Trophoblast cell (in vitro differentiated cells and primary cell): ENCODE measurements at regions not wholly inside any gene's neighbourhood (a gene's known extent, or its start where the extent isn't known, plus 50 kb on each side); places are given as distances from the start of the nearest gene placed in this dataset.

Experiments
- DNase-seq, 2 donors: peaks; one replicate each; pipeline ENCODE4 v3.0.0-alpha.2; 2016
- H2AFZ ChIP-seq: 2 replicates; pipeline ENCODE4 v1.6.1; 2013; ENCODE audit warnings: low read length, moderate library complexity, mild to moderate bottlenecking; ENCODE audit not compliant: insufficient read depth, poor library complexity
- H2AK5ac ChIP-seq: 2 replicates; pipeline ENCODE4 v1.6.1; 2013; ENCODE audit warnings: mild to moderate bottlenecking, low read length
- H2BK120ac ChIP-seq: 2 replicates; pipeline ENCODE4 v1.6.1; 2013; ENCODE audit warnings: low read length, mild to moderate bottlenecking, moderate library complexity; ENCODE audit not compliant: insufficient read depth, poor library complexity
- H2BK12ac ChIP-seq: 2 replicates; pipeline ENCODE4 v1.6.1; 2013; ENCODE audit warnings: mild to moderate bottlenecking, low read length, moderate library complexity
- H2BK5ac ChIP-seq: 2 replicates; pipeline ENCODE4 v1.6.1; 2013; ENCODE audit warnings: low read length, low read depth, moderate library complexity, mild to moderate bottlenecking; ENCODE audit not compliant: poor library complexity
- H3K14ac ChIP-seq: 2 replicates; pipeline ENCODE4 v1.6.1; 2013; ENCODE audit warnings: mild to moderate bottlenecking, low read length
- H3K18ac ChIP-seq: 2 replicates; pipeline ENCODE4 v1.6.1; 2013; ENCODE audit warnings: mild to moderate bottlenecking, low read length
- H3K23ac ChIP-seq: 2 replicates; pipeline ENCODE4 v1.6.1; 2013; ENCODE audit warnings: low read length
- H3K27ac ChIP-seq: 2 replicates; pipeline ENCODE4 v1.5.1; 2013; ENCODE audit warnings: low read depth, mild to moderate bottlenecking, inconsistent platforms, low read length, moderate library complexity
- H3K27me3 ChIP-seq: 2 replicates; pipeline ENCODE4 v1.6.1; 2013; ENCODE audit warnings: inconsistent platforms, mild to moderate bottlenecking, low read length, moderate library complexity; ENCODE audit not compliant: insufficient read depth
- H3K36me3 ChIP-seq, 2 experiments: 1 replicate in 1 of 2; 2 replicates in 1 of 2; pipeline ENCODE4 v1.6.1; 2013; ENCODE audit warnings: low read length in 2 of 2, mild to moderate bottlenecking in 2 of 2, moderate library complexity in 1 of 2; ENCODE audit not compliant: insufficient read depth in 2 of 2, control insufficient read depth in 1 of 2
- H3K4ac ChIP-seq: 2 replicates; pipeline ENCODE4 v1.6.1; 2013; ENCODE audit warnings: low read depth, mild to moderate bottlenecking, low read length, moderate library complexity
- H3K4me1 ChIP-seq, 2 experiments: 1 replicate in 1 of 2; 2 replicates in 1 of 2; pipeline ENCODE4 v1.6.1; 2013; ENCODE audit warnings: low read length in 2 of 2, mild to moderate bottlenecking in 2 of 2, moderate library complexity in 1 of 2; ENCODE audit not compliant: insufficient read depth in 2 of 2, control insufficient read depth in 1 of 2
- H3K4me2 ChIP-seq: 2 replicates; pipeline ENCODE4 v1.6.1; 2013; ENCODE audit warnings: inconsistent platforms, mild to moderate bottlenecking, low read length, moderate library complexity
- H3K4me3 ChIP-seq: 2 replicates; pipeline ENCODE4 v1.5.1; 2013; ENCODE audit warnings: mild to moderate bottlenecking, low read depth, low read length, inconsistent platforms
- H3K79me1 ChIP-seq: one replicate; pipeline ENCODE4 v1.6.1; 2013; ENCODE audit warnings: low read length
- H3K79me2 ChIP-seq: 2 replicates; pipeline ENCODE4 v1.6.1; 2013; ENCODE audit warnings: low read length, mild to moderate bottlenecking; ENCODE audit not compliant: control insufficient read depth, insufficient read depth, poor library complexity
- H3K9ac ChIP-seq: 2 replicates; pipeline ENCODE4 v1.6.1; 2013; ENCODE audit warnings: mild to moderate bottlenecking, low read length
- H3K9me3 ChIP-seq: 2 replicates; pipeline ENCODE4 v1.6.1; 2013; ENCODE audit warnings: low read depth, mild to moderate bottlenecking, control low read depth, inconsistent platforms, low read length; ENCODE audit not compliant: insufficient read depth
- H4K12ac ChIP-seq: 2 replicates; pipeline ENCODE4 v1.6.1; 2013; ENCODE audit warnings: low read depth, mild to moderate bottlenecking, low read length, moderate library complexity
- H4K8ac ChIP-seq: 2 replicates; pipeline ENCODE4 v1.6.1; 2013; ENCODE audit warnings: low read depth, mild to moderate bottlenecking, low read length, moderate library complexity
- H4K91ac ChIP-seq: one replicate; pipeline ENCODE4 v1.6.1; 2013; ENCODE audit warnings: low read depth, mild to moderate bottlenecking, low read length, moderate library complexity
- WGBS: extraction: QIAGEN DNeasy Blood & Tissue Kit; methylation state at CpG from one replicate; pipeline ENCODE4 v1.1.7; 2013; ENCODE audit warnings: missing lambda C conversion rate; ENCODE audit not compliant: insufficient read length, insufficient coverage; ENCODE audit errors: extremely low coverage; 5-methylcytosine and 5-hydroxymethylcytosine counted together

- H2BK5ac ChIP-seq = no peak overlapping the region
- no peak overlapping the region for H2BK120ac ChIP-seq
- H2AK5ac ChIP-seq = no peak overlapping the region
- H3K79me2 ChIP-seq = no peaks in the 10 kb centered on the region
- no peak overlapping the region for H3K23ac ChIP-seq
- no peak overlapping the region for H2BK12ac ChIP-seq
- no peaks in the 10 kb centered on the region for H3K27me3 ChIP-seq
- no peaks in the 10 kb centered on the region for H3K4me1 ChIP-seq
- H4K12ac ChIP-seq = no peak overlapping the region
- H3K9me3 ChIP-seq = no peaks in the 10 kb centered on the region
- H3K9ac ChIP-seq = no peak overlapping the region
- H4K8ac ChIP-seq = no peak overlapping the region
- no peaks in the 10 kb centered on the region for H3K36me3 ChIP-seq
- H2AFZ ChIP-seq = no peak overlapping the region
- H3K79me1 ChIP-seq = no peaks in the 10 kb centered on the region
- H3K4me2 ChIP-seq = no peak overlapping the region
- no peak overlapping the region for H3K18ac ChIP-seq
- no peak overlapping the region for H3K14ac ChIP-seq
- peak in 1 of 2 donors; percentile 12 for DNase-seq
- WGBS = no CpG with 5 or more reads among the region's 11 CpGs
- no peak overlapping the region for H3K4ac ChIP-seq
- no peak overlapping the region for H4K91ac ChIP-seq
- no peak overlapping the region for H3K4me3 ChIP-seq
- no peak overlapping the region for H3K27ac ChIP-seq
Measured at GRCh38 chr2:175463589-175464310, 282.2 kb upstream of the ATP5MC3 start.

DNA sequence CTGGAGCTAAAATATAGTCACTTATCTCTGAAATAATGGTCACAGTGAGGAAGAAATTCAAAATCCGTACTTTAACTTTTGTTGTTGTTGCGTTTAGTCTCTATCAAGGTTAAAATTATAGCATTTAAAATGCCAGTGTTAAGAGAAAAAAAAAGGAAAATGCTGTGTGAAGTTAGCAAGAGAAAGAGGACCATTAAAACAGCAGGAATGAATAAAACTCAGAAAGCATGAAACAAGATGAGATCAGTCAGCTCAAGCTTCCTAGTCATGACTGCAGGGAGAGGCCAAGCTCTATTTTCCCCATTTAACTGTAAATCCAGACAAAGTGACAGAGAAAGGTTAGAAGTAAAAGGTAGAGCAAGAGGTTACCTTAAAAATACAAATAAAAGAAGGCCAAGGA is 281.7 kb upstream of the ATP5MC3 start:
- WGBS = no CpG with 5 or more reads among the region's 2 CpGs
- no peak overlapping the region for H2BK5ac ChIP-seq
- H3K27ac ChIP-seq = no peak overlapping the region
- H3K4me3 ChIP-seq = no peak overlapping the region
- H2AK5ac ChIP-seq = no peak overlapping the region
- H3K14ac ChIP-seq = no peak overlapping the region
- no peak overlapping the region for H4K12ac ChIP-seq
- H3K36me3 ChIP-seq = no peaks in the 10 kb centered on the region
- H3K18ac ChIP-seq = no peak overlapping the region
- no peak overlapping the region for H2AFZ ChIP-seq
- H3K4me2 ChIP-seq = no peak overlapping the region
- no peaks in the 10 kb centered on the region for H3K79me2 ChIP-seq
- no peaks in the 10 kb centered on the region for H3K4me1 ChIP-seq
- H4K91ac ChIP-seq = no peak overlapping the region
- no peak overlapping the region for H2BK120ac ChIP-seq
- no peak overlapping the region for H3K23ac ChIP-seq
- no peak overlapping the region for H3K9ac ChIP-seq
- H2BK12ac ChIP-seq = no peak overlapping the region
- H3K79me1 ChIP-seq = no peaks in the 10 kb centered on the region
- no peak for DNase-seq
- H3K4ac ChIP-seq = no peak overlapping the region
- no peaks in the 10 kb centered on the region for H3K9me3 ChIP-seq
- no peak overlapping the region for H4K8ac ChIP-seq
- no peaks in the 10 kb centered on the region for H3K27me3 ChIP-seq

- Histone ChIP-seq H2BK120ac (no peak overlapping the region), H4K91ac (no peak overlapping the region), H3K79me2 (no peaks in the 10 kb centered on the region), H3K4me1 (no peaks in the 10 kb centered on the region), H3K4me2 (no peak overlapping the region), H3K36me3 (no peaks in the 10 kb centered on the region), H3K23ac (no peak overlapping the region), H4K8ac (no peak overlapping the region), H3K27me3 (no peaks in the 10 kb centered on the region), H3K4me3 (no peak overlapping the region), H3K79me1 (no peaks in the 10 kb centered on the region), H3K18ac (no peak overlapping the region), H4K12ac (no peak overlapping the region), H3K14ac (no peak overlapping the region), H2AFZ (no peak overlapping the region), H3K27ac (no peak overlapping the region), H2BK5ac (no peak overlapping the region), H3K4ac (no peak overlapping the region), H3K9ac (no peak overlapping the region), H3K9me3 (no peaks in the 10 kb centered on the region), H2BK12ac (no peak overlapping the region), H2AK5ac (no peak overlapping the region)
- DNase-seq = no peak
- WGBS = no CpG with 5 or more reads among the region's 3 CpGs
Measured at GRCh38 chr2:175462246-175462645, 280.7 kb upstream of the ATP5MC3 start.

GRCh38 chr2:175461839-175462238 is 280.3 kb upstream of the ATP5MC3 start:
- Histone ChIP-seq H3K23ac (no peak overlapping the region), H2AFZ (no peak overlapping the region), H3K27ac (no peak overlapping the region), H3K14ac (no peak overlapping the region), H3K9ac (no peak overlapping the region), H3K18ac (no peak overlapping the region), H3K4me1 (no peaks in the 10 kb centered on the region), H3K79me2 (no peaks in the 10 kb centered on the region), H2AK5ac (no peak overlapping the region), H2BK12ac (no peak overlapping the region), H3K4me3 (no peak overlapping the region), H3K9me3 (no peaks in the 10 kb centered on the region), H3K36me3 (no peaks in the 10 kb centered on the region), H3K79me1 (no peaks in the 10 kb centered on the region), H4K8ac (no peak overlapping the region), H4K12ac (no peak overlapping the region), H2BK5ac (no peak overlapping the region), H3K27me3 (no peaks in the 10 kb centered on the region), H3K4ac (no peak overlapping the region), H2BK120ac (no peak overlapping the region), H4K91ac (no peak overlapping the region), H3K4me2 (no peak overlapping the region)
- WGBS = no CpG with 5 or more reads among the region's 5 CpGs
- no peak for DNase-seq
